NCI-H82 treated with DMSO at 0.1 percent for 48 hours (cell line): ENCODE measurements at regions not wholly inside any gene's neighbourhood (a gene's known extent, or its start where the extent isn't known, plus 50 kb on each side); places are given as distances from the start of the nearest gene placed in this dataset.

Experiments
- DNase-seq: peaks from one replicate; lab custom pipeline; 2025; ENCODE audit not compliant: unreplicated experiment; lab: John Stamatoyannopoulos, UW

DNA sequence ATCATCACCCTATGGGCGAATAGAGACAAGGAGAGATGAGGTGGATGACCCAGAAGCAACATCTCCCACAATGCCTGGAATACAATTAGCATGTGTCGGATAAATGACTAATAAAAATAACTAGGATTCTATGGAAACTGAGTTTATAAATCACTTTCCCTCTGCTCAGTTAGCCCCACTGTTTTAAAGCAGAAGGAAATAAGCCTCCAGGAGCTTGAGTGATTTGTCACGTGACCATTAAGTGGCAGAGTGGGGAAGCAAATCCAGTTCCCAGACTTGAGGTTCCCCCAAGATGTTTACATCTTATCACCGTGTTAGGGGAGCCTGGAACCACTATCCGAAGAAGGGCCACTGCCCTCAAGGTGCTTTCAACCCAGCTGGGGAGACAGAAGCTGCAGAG lies 136.5 kb upstream of the CCND2 start:
- DNase-seq: no peak

GRCh38 chr12:4135919-4136605 lies 137.5 kb upstream of the CCND2 start:
- DNase-seq: no peak

DNA sequence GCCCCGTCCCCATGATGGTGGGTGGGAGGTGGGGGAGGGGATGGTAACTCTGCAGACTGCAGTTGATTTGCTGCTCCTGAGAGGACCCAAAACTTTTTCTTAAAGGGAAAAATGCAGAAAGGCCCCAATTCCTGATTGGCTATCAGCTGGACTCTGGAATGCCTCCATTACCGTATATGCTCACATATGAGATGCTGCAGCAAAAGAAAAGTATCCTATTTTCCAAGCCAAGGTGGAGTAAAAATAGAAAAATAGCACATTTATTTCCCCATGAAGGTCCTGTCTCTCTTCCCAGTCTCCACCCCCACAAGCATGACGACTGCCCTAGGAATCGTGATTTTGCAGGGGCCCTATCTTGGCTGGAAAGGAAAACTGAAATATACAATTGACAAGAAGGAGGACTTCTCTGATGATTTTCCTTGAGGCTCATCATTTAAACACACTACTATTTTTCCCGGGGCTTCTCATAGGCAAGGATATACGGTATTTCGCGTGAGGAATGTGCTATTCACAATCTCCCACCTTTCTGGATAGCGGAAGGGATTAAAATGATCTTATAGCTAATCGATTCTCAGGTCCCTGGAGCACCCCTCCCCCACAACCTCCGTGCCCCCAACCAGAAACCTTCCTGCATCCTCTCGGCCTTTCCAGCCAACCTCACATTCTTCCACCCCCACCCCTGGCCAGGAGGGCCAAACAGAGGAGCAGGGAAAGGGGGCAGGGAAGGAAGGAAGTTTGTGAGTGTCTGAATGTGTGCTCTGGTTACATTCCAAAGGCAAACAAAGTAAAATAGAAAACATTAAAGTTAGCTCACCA lies 138.9 kb upstream of the CCND2 start:
- DNase-seq: no peak

DNA sequence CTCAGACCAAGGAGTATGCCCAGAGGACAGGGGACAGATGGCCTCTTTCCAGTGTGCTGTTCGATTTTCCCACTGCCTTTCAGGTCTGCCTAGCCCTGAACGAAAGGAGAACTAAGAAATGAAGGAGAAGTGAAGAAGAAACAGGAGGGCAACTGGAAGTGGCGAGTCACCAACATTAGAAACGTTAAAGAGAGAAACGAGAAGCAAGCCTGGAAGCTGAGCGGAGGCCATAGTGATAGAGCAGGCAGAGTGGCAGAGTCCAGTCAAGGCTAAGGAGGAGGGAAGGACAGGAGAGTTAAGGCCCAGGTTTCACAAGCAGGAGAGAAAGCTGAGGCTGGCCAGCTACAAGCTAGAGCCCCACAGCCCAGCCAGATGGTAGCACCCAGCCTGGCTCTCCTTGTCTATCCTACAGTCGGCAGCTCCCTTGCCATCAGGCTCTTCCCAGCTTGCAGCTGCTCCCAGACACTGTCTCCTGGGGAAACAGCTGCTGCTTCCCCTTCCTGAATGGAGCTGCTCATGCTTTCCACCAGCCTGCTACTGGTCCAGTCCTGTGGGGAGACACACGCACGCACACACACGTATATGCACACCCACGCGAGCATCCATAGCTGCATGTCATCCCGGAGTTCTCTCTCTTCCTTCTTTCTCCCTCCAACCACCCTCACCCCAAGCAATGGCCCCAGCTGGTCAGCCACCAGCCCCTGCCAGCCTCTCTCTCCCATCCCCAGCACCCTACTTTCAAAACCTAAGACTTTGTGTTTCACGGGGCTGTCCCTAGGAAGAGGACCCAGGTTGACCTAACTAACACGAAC lies 139.7 kb upstream of the CCND2 start:
- DNase-seq: peak; percentile 32

GRCh38 chr12:4133029-4133428 lies 140.5 kb upstream of the CCND2 start:
- no peak for DNase-seq

DNA sequence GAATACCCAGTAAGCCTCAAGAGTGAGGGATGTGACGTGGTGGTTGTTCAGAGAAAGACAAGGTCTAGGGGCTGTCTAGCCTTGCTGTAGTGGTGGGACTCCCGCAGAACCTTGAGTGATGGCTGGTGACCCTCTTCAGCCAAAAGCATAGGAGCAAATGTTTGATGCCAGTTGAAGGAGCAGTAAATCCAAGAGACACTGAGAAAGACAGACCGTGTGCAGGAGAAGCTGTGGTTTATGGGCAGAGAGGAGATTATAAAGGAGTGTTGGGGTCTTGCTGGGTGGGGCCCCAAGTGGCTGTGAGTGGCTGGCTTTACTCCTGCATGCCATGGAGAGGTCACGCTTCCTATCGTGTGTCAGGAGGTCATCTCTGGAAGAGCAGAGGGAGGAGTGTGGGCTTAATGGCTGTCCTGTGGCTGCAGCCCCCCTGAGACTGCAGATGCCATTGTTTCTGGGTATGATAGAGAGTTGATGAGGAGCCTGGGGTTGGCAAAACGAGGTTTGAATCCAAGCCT lies 152.0 kb upstream of the CCND2 start:
- DNase-seq: no peak

DNA sequence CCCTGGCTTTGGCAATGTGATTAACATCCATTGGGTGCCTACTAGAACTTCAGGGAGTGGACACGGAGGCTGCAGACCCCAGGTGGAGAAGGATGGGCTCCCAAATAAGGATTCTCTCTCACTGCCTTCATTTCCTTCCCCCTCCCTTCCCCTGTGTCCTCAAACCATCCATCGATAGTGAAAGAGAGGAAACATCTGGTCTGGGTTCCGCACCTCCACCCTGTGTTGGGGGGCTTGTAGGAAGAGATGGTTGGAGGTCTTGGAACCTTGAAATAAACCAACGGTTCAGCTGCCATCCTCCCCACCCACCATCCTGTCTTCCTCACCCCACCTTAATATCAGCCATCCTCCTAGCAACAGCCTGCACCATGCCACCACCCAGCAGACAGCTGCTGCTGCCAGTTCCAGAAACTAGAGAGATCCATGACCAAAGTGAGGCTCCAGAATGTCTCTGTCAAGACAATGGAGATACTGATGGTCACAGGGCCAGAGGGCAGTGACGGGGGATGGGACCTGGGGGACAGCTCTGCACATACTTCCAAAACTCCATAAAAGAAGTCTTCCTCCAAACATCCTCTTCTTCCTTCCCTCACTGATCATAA lies 153.1 kb upstream of the CCND2 start:
- no peak for DNase-seq

DNA sequence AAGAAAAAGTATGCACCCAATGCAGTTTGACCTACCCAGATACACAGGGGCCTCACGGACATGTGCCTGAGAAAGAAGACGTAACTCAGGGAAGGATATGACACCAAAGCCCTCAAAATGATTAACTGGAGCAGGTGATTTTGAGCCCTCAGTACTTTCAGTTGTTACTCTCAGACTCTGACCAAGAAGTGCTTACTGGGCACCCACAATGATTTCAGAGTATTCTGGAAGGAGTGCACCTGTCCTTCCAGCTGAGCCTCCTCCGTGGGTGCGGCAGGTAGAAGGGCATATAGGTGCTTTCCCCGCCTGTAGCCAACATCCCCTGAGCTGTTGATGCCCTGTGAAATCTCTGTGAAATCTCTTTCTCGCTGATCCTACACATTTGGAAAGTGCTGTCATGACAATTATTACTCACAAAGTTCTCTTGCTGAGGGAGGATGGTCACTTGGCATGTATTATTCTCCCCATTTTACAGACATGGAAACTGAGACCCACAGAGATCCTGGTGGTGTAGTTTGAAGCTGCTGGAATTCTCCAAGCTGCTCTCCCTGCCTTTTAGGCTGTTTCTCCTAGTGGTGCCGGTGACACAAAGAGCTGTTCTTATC lies 154.3 kb upstream of the CCND2 start:
- DNase-seq: no peak

- DNase-seq: no peak
Measured at GRCh38 chr12:4118601-4119156, 154.9 kb upstream of the CCND2 start.

GRCh38 chr12:4118017-4118510 lies 155.5 kb upstream of the CCND2 start:
- no peak for DNase-seq

DNA sequence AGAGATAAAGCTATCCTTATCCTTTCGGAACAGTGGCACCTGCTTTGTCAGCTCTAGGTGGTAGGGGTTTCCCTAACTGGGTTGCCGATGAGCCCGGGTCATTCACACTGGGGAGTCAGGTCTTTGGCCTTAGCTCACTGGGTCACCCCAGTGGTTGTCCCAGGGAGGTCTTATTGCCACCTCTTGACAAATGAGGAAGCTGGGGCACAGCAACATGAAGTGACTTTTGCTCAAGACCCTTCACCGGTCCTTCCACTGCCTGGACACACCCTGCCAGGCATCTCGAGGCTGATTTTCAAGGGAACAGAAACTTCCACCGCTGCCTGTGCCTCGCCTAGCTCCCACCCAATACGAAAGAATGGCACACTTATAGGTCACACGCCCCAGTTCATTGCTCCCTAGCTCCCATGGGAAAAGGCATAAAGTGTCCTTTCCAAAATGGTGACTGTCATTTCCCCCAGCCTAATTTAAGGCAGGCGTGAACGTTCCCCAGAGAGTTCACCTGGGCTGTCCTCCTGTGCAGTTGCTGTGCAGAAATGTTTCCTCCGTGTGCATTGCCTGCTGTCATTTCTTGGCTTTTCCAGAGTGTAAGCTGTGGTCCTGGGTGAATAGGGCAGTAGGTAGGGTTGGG lies 156.1 kb upstream of the CCND2 start:
- DNase-seq: no peak

DNA sequence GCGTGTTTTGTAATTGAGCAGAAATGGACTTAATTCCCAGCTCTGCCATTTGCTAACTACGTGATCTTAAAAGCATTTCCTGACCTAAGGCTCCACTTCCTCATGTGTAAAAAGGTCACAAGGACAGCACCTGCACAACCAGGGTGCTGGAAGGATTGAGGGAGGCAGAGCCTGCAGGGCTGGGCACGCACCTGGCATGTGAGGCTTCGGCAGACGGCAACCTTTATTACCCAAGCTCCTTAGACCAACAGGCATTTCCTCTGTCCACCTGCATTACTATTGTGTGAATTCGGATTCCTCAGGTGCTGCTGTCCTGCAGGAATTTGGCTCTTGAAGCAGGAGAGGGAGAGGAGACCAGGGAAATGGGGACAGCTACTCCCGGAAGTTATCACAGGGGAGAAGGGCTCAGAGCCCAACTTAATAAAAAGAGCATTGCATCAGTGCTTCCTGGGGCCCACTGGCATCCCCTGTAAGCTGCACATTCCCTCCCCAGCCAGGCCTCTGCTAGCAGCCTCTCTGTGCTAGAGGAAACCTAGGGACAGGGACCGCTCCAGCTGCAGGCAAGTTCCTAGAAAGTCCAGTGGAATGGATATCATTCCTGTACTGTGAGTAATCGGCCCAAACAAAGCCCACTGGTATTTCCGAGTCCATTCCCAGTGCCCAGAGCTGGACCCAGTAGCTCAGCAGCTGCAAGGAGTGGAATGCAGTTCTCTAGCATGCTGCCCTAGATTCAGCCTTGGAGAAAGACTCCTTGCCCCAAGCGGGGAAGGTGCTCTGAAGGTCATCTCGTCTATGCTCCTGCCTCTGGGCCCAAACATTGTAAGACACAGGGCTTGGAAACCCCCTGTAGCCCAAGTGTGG lies 157.1 kb upstream of the CCND2 start:
- DNase-seq: no peak

GRCh38 chr12:4115570-4115969 lies 158.0 kb upstream of the CCND2 start:
- DNase-seq: no peak

DNA sequence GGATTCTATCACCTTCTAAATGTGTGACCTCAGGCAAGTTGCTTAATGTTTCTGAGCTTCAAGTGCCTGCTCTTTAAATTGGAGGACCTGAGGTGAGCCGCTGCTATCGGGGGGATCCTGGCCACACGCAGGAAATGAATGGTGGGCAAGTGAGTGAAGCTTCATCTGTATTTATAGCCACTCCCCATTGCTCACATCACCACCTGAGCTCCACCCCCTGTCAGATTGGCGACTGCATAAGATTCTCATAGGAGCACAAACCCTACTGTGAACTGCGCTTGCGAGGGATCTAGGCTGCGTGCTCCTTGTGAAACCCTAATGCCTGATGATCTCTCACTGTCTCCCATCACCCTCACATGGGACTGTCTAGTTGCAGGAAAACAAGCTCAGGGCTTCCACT lies 158.6 kb upstream of the CCND2 start:
- peak; percentile 21 for DNase-seq

DNA sequence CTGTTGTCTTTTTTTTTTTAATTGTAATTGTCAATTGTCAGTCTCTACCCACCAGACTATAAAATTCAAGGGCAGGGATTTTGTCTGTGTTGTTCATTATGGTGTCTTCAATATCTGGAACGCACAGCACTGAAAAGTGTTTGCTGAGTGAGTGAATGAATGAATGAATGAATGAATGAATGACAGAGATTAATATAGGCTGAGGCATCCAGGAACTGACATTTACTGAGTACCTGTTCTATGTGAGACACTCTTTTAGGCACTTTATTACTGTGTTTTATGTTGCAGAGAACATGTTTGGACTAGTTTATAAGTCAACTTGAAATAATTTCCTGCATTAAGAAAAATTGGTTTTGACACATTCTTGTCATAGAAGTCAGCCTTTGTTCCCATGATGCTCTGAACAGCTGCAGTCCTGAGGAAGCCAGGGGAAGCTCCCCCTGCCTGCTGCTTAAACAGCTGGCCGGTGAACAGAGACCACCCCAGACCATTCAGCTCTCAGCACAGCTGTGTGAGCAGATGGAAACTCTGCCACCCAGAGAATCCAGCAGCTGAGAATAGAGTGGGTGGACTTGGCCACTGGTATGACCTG lies 160.7 kb upstream of the CCND2 start:
- DNase-seq: no peak

DNA sequence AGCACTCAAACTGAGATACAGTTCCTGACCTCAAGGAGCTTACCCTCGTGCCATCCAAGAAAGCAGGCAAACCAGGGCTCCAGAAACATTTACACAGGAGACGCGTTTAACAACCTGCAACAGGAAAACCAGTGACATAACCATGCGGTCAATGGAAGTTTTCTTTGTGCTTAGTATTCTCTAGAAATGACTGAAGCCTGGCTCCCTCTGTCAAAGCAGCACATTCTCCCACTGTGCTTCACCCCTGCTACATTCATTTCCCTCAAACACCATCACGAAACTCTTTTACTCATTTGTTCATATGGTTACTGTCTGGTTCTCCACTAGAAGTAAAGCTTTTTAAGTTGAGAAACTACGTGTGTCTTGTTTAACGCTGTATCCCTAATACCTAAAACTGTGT lies 161.3 kb upstream of the CCND2 start:
- no peak for DNase-seq

DNA sequence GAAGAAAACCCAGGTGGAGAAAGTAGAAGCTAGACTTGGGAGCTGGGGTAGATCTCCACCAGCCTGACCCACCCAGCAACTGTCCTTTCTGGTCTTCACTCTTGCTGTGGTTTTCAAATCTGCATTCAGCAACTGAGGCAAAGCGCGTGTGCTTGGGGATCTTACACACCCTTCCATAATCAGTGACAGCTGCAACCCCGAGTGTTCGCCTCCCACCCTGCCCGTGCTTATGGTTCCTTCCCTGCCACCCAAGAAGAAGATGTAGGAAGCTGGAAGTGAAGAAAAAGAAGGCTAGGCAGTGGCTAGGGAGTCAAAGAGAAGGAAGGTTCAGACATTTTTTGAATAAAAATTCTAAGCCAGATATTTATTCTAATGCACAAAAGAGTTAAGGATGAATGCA lies 162.6 kb upstream of the CCND2 start:
- no peak for DNase-seq

DNA sequence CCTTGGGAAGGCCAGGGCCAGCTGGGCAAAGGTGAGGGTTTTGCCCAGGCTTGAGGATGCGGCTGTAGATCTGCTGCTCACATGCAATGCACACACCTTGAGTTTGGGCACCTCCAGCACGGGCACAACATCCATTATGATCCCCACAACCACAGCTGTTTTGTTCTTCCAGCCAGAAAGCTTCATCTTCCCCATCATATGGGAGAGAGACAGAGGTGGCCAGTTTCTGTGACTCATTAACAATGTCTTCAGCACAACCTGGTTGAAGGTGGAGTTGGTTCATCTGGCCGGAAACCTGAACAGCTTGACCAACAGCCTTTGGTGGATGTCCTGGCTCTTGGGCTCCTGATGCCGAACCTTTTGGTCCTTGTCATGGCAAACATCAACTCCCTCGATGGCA lies 163.7 kb upstream of the CCND2 start:
- DNase-seq: no peak
